ENCODE measurements at regions not wholly inside any gene's neighbourhood (a gene's known extent, or its start where the extent isn't known, plus 50 kb on each side); places are given as distances from the start of the nearest gene placed in this dataset.

- TF ChIP-seq NFKBIZ (CRISPR knock-in tag; IDR thresholded peaks at IDR 0.05) (no peak), ZEB1 (IDR thresholded peaks at IDR 0.05; ENCODE audit: insufficient replicate concordance, low read depth) (no peak), ELF1 (CRISPR knock-in tag; IDR thresholded peaks at IDR 0.05) (no peak), EHMT2 (IDR thresholded peaks at IDR 0.05; ENCODE audit: borderline replicate concordance, low read depth, low read length) (no peak), ZNF605 (CRISPR knock-in tag; IDR thresholded peaks at IDR 0.05) (no peak), PHF5A (CRISPR knock-in tag; IDR thresholded peaks at IDR 0.05; ENCODE audit: low read depth, unreplicated experiment) (no peak), DPF2 (CRISPR knock-in tag; IDR thresholded peaks at IDR 0.05; ENCODE audit: borderline replicate concordance, low read depth) (no peak), PHF21A (CRISPR knock-in tag; IDR thresholded peaks at IDR 0.05) (no peak)
Measured at GRCh38 chrX:1876041-1876440, 261.2 kb downstream of the ASMT start (continued).

GRCh38 chrX:1877780-1878179 lies 262.9 kb downstream of the ASMT start:
- POLR2A ChIA-PET = no interaction called here
- H3K36me3 ChIP-seq (replicated peaks in 1 of 2; ENCODE audit: control insufficient read depth in 1 of 2, insufficient read depth in 2 of 2, low read length in 2 of 2) = no peaks in the 10 kb centered on the region
- CTCF ChIA-PET (ENCODE audit: low intra/inter-chr PET ratio, low total read pairs) = no interaction called here
- intact Hi-C loops (cut with micrococcal nuclease; ENCODE audit: unreplicated experiment) = no loop called here
- no peaks in the 10 kb centered on the region for H3K79me2 ChIP-seq (ENCODE audit: insufficient read depth, low read length)
- no peak overlapping the region for H3K4me2 ChIP-seq (ENCODE audit: low read depth, low read length)
- BruUV-seq (replicated peaks) = no TSS peak
- no peak overlapping the region for H3K4me3 ChIP-seq (replicated peaks in 1 of 3; ENCODE audit: insufficient read depth in 1 of 3, low read depth in 2 of 3, low read length in 3 of 3)
- peaks cover 10% of the 10 kb centered on the region; the same call in 1 of the 2 replicates for H3K4me1 ChIP-seq (ENCODE audit: insufficient read depth, low read length)
- DNase-seq (ENCODE audit: low spot score) (no peak), FAIRE-seq (no peak), ATAC-seq (no peak)
- H3K27me3 ChIP-seq (ENCODE audit: control insufficient read depth in 1 of 2, insufficient read depth in 2 of 2, low read length in 2 of 2) = no peaks in the 10 kb centered on the region
- WGBS (ENCODE audit: low lambda C conversion rate) = 5% methylated on average over 7 of the region's 7 CpGs
- no peak overlapping the region for H2AFZ ChIP-seq (ENCODE audit: low read length)
- H4K20me1 ChIP-seq (ENCODE audit: insufficient read depth, low read length) = no peaks in the 10 kb centered on the region
- in situ Hi-C loops (cut with HindIII; ENCODE audit: extremely low pct_ligation_motif_present, low pct_unique_long_range_greater_than_20kb) = no loop called here
- H3K9ac ChIP-seq (ENCODE audit: insufficient read depth, low read depth, low read length) = no peak overlapping the region
- H3K9me3 ChIP-seq (ENCODE audit: low read length) = no peaks in the 10 kb centered on the region
- H3K27ac ChIP-seq (ENCODE audit: extremely low read length, insufficient read depth, low read length) = no peak overlapping the region
- no peak for TF ChIP-seq PREB (CRISPR knock-in tag; IDR thresholded peaks at IDR 0.05)
- no peak for TF ChIP-seq NR2F6 (IDR thresholded peaks at IDR 0.05)
- TF ChIP-seq NR2F6 (CRISPR knock-in tag; IDR thresholded peaks at IDR 0.05) = no peak
- no peak for TF ChIP-seq ZNF687 (CRISPR knock-in tag; IDR thresholded peaks at IDR 0.05)
- no peak for TF ChIP-seq SSRP1 (CRISPR knock-in tag; IDR thresholded peaks at IDR 0.05)
- no peak for TF ChIP-seq ZNF432 (CRISPR knock-in tag; IDR thresholded peaks at IDR 0.05; ENCODE audit: borderline replicate concordance)
- no peak for TF ChIP-seq ZSCAN5A (CRISPR knock-in tag; IDR thresholded peaks at IDR 0.05; ENCODE audit: borderline replicate concordance)
- TF ChIP-seq SRSF4 (IDR thresholded peaks at IDR 0.05; ENCODE audit: low read depth, low read length, poor library complexity, severe bottlenecking) = no peak

Data from HepG2 (cell line).